ENCODE measurements at regions not wholly inside any gene's neighbourhood (a gene's known extent, or its start where the extent isn't known, plus 50 kb on each side); places are given as distances from the start of the nearest gene placed in this dataset.
A peak's percentile ranks its signal among the peaks of the same experiment; 100 is the strongest.

DNA sequence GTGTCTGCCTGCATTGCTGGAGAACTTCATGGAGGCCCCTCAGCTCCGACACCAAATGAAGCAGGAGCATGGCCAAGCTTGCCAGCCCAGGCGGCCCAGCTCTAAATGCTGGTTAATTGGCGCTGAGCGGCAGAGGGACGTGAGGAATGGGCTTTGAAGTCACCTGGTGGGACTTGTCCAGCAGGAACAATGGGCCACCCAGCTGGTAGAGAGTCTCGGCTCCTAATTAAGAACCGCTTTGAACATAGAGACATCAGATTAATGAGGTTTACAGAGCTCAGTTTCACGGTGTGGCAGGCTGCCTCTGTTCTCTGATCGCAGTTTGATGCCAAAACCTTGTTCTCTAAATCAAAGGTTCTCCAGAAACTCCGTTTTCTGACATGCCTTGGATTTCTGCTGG lies 77.5 kb upstream of the LINGO1 start:
- no peak for DNase-seq (ENCODE audit: low spot score)

DNA sequence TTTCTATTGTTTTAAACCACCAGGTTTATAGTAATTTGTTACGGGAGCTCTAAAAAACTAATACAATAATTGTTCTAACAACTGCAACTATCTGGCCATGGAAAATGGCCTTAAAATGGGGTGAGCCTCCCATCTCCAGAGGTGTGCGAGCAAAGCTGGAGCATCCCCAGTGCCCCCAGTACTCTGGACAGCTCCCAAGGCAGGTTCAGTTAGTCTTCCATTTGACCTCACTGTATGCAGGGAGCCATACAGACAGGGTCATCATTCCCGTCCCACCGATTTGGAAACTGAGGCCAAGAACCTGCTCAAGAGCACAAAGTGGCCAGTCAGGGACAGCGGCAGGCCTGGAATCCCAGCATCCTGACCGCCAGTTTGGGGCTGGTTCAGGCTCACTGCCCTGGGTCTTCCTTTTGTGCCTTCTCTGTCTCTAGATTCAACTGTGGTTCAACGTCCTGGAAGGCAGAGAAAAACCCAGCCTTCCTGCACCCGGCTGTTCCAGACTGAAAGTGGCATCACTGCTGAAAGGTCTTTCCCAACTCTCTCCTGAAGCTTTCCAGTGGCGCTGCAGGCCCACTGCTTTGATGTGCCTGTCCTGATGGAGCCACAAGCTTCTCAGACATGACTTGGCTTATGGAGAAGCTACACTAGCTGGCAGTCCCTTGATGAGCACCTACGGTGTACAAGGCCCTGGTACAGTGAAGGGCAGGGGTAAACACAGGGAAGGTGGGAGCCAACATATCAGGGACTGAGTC lies 76.6 kb upstream of the LINGO1 start:
- no peak for DNase-seq (ENCODE audit: low spot score)

DNA sequence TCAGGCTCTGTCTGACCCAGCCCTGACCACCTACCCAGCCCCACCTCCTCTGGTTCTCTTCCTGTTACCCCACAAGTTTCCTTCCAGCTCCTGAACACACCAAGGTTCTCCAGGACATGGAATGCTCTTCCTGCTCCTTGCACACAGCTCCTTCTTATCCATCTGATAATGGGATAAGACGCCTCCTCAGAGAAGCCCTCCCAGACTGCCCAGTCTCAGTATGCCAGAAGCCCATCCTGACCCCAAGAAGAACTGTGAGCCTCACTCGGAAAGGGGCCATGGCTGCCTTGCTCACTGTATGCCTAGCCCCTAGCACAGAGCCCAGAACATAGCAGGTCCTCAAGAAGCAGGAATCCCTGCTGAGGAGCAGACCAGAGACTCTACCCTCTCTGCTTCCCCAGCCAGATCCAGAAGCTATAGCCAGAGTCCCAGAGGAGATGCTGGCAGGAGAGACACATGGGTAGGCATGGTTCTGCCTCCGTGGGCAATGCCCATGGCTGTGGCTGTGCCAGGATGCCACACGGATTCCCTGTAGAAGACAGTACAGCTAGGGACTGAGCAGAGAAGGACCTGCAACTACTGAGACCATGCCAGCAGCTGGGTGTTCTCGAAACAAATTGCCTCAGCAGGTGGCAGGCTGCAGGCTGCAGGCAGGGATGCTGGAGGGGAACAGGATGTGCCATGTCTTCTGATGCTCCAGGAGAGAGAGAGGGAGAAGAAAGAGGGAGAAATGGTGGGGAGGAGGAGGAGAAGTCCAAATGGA lies 74.0 kb upstream of the LINGO1 start:
- DNase-seq (ENCODE audit: low spot score), result no peak

DNA sequence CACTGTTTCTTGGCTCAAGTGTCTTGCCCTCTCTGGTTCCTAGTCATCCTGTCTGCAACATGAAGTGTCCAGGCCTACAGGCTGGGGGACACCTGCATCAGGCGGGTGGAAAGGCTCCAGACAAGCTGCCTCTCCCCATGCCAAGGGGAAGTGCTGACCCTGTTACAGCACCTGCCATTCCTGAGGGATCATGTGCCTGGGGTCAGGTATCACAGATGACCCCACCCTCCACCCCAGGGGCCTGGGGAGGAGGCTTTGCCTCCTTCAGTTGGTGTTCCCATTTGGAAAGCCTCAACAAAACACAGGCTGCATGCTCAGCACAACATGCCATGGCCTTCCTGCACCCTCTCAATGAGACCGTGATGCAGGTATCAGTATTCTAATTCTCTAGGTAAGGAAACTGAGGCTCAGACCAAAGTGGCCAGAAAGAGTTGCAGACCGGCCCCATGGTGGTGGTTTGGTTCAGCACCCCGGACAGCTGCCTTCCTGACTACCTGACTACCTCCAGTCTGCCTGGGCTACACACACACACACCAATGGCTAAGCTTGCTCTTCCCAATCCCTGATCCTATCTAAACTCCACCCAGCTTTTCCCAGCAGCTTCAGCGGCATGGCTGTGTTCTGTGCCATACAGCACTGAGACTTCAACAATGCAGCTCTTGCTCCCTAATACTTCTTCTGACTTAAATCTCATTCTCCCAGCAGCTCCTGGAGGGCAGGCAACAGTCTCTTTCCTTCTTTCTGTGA lies 69.7 kb upstream of the LINGO1 start:
- DNase-seq (ENCODE audit: low spot score), result peak; percentile 47

DNA sequence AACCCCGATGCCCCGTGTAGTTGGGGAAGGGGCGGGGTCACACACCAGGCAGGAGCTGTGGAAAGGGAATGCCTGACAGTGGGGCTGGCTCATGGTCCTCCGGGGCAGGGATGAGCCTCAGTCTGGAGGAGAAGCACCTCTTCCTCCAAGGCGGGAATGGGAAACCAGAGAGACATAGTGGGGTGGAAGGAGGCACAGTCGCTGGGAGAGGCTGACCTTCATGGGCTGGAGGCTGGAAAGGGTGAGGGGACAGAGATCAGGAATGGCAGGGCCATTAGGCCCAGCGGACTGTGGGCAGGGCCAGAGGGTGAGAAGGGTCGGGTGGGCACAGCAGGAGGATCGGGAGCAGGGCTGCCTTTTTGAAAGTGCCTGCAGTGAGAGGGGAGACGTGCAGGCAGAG lies 65.8 kb upstream of the LINGO1 start:
- no peak for DNase-seq (ENCODE audit: low spot score)

DNA sequence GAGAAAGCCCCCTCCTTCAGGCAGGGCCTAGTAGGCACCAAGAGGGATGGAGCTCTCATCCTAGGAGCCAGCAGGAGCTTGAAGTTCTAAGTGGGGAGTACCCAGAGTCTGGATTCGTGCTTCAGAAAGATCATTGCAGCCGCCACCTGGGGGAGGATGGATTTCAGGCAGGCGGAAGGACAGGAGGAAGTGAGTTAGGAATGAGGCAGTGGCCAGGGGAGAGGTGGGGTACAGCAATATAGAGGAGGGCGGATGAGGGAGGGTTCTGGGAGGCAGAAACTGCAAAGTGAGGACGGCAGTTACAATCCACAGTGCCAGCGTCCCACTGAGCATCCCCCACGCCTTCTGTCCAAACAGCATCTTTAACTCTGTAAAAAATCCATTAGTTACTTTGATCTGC lies 65.2 kb upstream of the LINGO1 start:
- no peak for DNase-seq (ENCODE audit: low spot score)

DNA sequence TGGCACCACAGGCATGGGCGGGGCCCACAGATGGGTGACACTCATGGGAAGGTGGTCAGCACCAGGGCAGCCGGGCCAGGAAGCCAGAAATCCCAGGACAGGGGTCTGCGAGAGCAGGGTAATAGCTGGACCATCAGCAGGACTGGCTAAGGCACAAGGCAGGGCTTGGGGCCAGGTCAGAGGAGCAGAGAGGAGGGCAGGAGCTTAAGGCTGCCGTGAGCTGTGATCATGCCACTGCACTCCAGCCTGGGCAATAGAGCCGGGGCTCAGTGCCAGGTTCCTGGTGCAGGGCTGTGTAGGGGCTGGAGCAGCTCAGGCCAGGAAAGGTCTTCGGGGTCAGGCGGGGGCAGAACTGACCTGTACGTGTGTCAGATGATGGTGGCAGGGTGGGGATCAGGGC lies 64.2 kb upstream of the LINGO1 start:
- no peak for DNase-seq (ENCODE audit: low spot score)

DNA sequence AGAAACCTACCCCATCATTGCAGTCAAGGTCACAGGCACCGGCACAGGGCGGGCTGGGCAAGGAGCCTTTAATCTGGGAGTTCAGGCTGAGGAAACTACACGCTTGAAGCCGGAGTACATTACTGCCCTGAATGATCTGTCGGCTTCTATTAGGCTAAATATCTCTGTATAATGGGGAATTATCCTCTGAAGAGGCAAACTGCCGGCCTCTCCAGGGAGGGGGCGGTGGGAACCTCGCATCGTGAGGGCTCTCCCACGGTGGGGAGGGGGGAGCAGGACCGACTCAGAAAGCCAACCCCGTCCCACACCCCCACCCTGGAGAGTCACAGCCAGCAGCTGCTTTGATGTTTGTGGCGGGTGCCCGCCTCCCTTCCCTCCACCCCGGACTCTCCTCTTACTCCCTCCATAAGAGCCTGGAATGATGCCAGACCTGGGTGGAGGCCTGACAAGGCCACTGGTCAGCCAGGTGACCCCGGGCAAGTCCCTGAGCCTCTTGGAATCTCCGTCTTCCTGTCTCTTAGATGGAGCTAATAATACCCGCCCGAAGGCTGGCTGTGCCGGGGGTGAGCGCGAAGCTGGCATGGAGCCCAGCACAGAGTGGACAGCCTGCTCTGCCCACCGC lies 63.4 kb upstream of the LINGO1 start:
- no peak for DNase-seq (ENCODE audit: low spot score)

DNA sequence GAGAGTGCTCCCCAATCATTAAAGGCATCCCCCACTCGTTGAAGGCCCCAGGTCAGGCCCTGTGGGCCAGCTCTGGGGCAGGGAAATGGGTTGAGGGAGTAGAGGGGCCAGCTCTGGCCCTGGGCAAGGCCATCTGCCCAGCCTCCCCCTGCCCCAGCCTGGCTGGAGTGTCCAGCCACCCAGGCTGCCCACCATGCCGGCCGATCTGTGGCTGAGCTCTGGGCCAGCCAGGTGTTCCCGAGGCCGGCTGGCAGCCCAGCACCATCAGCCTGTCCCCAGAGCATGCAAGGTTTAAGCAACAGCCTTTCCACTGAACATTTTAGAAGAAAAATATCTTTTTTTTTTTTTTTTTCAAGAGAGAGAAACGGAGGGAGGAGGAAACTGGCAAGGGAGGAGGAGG lies 62.8 kb upstream of the LINGO1 start:
- DNase-seq (ENCODE audit: low spot score), result no peak

DNA sequence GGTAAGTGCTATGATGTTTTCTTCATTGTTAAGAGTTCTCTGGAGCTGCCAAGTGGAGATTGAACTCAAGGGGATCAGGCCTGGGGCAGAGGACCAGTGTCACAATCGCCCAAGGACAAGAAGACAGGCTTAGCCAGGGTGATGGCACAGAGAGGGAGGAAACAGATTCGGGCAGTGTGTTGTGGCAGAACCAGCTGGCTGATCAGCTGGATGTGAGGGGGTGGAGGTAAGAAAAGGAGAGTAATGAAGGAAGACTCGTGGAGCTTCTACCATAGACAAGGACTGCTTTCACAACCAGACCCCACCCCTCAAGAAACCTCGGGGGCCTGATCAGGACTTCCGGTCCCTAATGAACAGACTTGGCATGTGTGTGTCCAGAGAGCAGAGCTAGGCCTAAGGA lies 60.9 kb upstream of the LINGO1 start:
- no peak for DNase-seq (ENCODE audit: low spot score)

DNA sequence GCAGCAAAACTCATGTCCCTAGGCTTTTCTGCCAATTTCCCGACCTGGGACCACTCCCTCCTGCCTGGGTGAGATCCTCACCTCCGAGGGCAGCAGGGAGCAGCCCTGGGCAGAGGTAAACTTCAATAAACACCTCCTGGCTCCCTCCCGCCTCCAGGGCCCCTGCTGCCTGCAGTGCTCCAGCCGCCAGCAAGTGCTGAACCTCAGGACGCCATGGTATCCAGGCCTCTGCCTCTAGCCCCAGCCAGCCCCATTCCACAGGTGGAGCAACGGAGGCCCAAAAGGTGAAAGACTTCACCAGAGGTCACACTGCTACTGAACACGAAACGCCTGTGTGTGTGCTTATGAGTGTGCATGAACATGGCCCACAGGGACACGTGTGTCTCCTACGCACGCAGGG lies 59.9 kb upstream of the LINGO1 start:
- DNase-seq (ENCODE audit: low spot score), result no peak

DNA sequence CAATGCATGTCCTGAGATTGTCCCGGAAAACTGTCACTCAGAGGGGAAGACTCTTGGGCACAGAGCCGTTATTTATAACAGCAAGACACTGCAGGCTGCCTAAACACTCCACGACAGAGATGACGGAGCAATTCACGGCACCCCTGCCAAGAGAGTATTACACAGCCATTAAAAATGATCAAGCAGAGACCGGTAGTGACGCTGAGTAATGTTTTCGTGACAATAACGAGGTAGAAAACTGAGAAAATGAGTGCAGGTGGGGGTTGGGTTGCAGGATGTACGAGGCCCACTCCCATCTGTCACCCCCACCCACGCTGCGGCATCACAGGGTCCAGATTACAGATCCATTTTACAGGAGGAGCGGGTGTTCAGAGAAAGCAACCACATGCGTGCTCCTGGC lies 58.9 kb upstream of the LINGO1 start:
- DNase-seq (ENCODE audit: low spot score), result no peak

DNA sequence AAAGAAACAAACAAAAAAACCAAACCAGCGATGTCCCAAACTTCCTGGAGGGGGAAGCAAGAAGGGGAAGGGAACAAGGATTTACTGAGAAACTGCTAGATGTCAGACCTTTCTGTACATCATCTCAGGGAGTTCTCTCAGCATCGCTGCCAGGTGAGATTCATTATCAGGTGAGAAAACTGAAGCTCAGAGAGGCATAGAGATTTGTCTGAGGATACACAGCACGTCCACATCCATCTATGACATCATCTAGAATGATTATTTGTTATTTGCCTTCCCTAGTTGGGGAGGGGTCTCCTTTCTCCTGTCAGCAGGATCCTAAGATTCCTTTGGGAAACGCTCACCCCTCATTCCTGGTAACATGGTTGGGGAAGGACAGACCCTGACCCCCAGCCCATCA lies 57.1 kb upstream of the LINGO1 start:
- no peak for DNase-seq (ENCODE audit: low spot score)

DNA sequence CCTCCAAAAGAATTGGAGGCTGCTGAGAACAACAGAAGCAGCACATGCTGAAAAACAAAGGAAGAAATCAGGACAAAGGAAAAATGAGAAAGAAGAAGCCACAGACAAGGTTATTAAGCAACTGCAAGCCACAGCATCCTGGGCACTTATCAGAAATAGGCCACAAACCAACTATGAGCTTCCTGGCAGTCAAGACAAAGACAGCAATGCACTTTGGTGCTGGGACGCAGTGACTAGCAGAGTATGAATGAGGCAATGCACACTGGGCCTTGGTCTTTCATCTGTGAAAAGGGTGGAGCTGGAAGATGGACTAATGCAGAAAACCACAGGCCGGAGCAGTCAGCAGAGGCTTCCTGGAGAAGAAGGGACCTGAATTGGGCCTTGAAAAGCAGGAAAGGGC lies 56.0 kb upstream of the LINGO1 start:
- DNase-seq (ENCODE audit: low spot score), result no peak

DNA sequence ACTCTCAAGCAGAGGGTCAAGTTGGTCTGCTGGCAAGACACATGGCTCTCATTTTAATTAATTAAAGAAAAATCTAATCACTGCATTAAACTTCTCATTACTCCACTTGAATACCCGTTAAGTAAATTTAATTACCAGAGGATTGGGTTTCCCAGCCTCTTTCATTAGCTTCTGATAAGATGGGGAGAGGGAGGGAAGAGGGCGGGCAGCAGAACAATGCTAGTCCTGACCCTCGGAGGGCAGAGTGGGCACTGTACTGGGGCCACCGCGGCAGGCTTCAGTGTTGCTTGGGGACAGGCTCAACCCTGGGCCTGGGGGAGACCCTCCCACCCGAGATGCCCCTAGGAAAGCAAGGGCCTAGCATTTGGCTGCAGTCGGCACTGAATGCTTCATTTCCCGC lies 55.6 kb upstream of the LINGO1 start:
- no peak for DNase-seq (ENCODE audit: low spot score)

DNA sequence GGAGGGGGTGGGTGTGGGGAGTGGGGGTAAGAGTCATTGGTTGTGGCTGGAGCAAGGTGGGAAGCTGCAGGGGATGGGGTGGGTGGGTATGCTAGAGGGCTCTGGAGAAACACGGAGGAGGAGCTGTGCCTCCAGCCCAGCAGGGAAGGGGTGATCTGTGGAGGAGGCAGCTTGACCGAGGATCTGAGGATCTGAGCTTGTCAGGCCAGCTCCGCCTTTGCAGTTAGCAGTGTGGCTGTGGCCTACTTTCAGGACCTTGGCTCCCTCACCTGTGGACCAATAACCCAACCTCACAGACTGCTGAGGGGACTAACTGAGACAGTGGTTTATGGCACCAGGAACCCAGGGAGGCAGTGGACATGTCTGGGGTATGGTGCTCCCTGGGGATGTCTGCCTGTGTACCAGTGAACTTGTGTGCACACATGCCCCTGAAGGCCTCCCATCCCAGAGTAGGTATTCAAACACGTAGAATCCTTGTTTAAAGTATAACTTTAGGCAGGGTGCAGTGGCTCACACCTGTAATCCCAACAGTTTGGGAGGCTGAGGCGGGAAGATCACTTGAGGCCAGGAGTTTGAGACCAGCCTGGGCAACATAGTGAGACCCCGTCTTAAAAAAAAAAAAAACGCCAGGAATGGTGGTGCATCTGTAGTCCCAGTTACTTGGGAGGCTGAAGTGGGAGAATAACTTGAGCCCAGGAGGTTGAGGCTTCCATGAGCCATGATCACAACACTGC lies 52.5 kb upstream of the LINGO1 start:
- no peak for DNase-seq (ENCODE audit: low spot score)

DNA sequence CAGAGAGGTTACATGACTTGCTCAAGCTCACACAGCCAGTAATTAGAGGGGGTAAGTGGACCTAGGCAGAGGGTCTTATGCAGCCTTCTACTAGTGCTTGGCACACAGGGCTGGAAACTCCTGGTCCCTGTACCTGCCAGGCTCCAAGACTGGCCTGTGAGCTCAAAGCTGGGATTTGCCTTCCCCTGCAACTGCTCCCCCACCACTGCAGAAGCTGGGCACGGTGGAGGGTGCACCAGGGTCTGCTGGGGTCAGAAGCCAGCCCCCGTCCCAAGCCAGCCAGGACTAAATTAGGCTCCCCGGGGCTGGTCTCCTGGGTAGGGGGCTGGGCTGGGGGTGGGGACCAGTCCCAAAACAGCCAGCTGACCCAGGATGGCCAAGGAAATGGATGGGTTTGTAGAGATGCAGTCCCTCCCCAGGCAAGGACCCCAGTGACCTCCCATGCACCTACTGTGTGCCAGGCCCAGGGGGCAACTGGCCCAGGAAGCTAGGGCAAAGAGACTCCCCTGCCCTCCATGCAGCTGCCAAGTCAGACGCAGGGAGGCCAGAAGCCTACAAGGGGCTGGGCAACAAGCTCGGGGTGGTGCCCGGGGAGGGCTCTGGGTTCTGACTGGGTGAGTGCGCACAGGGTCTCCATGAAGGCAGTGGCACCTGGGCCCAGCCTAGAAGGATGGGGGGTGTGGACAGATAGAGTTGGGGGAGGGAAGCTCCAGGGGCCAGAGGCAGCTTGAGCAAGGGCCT lies 51.8 kb upstream of the LINGO1 start:
- DNase-seq (ENCODE audit: low spot score), result no peak

DNA sequence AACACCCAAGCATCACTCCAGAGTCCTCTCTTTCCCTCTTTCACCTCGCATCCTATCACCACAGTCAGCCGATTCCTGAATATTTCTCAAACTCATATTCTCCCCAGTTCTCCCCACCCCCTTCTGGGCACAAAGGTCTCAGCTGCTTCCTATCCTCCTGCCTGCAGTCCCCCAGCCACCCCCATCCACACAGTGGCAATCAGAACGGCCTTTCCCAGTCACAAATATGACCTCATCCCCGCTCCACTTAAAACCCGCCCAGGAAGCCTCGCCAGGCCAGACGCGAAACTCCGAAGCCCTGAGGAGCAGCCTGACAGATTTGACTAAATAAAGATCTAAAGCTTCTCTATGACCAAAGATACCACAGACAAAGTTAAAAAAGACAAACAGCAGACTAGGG lies 49.9 kb upstream of the LINGO1 start:
- DNase-seq (ENCODE audit: low spot score), result no peak

Measured in GM03348 (cell line).